Thyroid gland (tissue), 4 donors: ENCODE measurements at regions not wholly inside any gene's neighbourhood (a gene's known extent, or its start where the extent isn't known, plus 50 kb on each side); places are given as distances from the start of the nearest gene placed in this dataset.

Experiments used
- DNase-seq, 2 donors: peaks; one replicate each; pipeline ENCODE4 v3.0.0-alpha.2; 2019
- H3K27ac ChIP-seq, 3 donors: fragments of 200-600 bp; sonication (generic); 1 replicate in 2 of 3; 2 replicates in 1 of 3; pipeline ENCODE4 v1.5.1; 2016 to 2019; ENCODE audit warnings: mild to moderate bottlenecking in 1 of 3, moderate library complexity in 1 of 3
- H3K27me3 ChIP-seq: fragments of 200-600 bp; sonication (generic); one replicate; pipeline ENCODE4 v1.5.1; 2019
- H3K36me3 ChIP-seq, 2 donors: fragments of 200-600 bp; sonication (generic); one replicate each; pipeline ENCODE4 v1.5.1; 2016 to 2019
- H3K4me1 ChIP-seq, 2 donors: fragments of 200-600 bp; sonication (generic); one replicate each; pipeline ENCODE4 v1.5.1; 2017 to 2019
- H3K4me3 ChIP-seq, 3 donors: fragments of 200-600 bp; sonication (generic); replicated peaks in 1 of 3; 1 replicate in 2 of 3; 2 replicates in 1 of 3; pipeline ENCODE4 v1.5.1; 2016; ENCODE audit warnings: mild to moderate bottlenecking in 1 of 3
- H3K9me3 ChIP-seq: fragments of 200-600 bp; sonication (generic); one replicate; pipeline ENCODE4 v1.5.1; 2017
- CTCF ChIP-seq, 6 experiments: fragments of 200-600 bp in 3 of 6; fragments of 450-650 bp in 3 of 6; sonication (generic) in 3 of 6; IDR thresholded peaks; one replicate each; pipeline ENCODE4 v1.5.1; 2016 to 2019; ENCODE audit warnings: antibody characterized with exemption in 6 of 6, mild to moderate bottlenecking in 2 of 6, inconsistent platforms in 1 of 6, moderate library complexity in 1 of 6
- POLR2A ChIP-seq, 2 donors: fragments of 450-650 bp; IDR thresholded peaks; one replicate each; pipeline ENCODE4 v1.6.1; 2017; ENCODE audit warnings: antibody characterized with exemption in 2 of 2, mild to moderate bottlenecking in 2 of 2, moderate library complexity in 1 of 2
- WGBS, 2 donors: methylation state at CpG; one replicate each; pipeline ENCODE4 v1.1.5; 2017; 5-methylcytosine and 5-hydroxymethylcytosine counted together
- intact Hi-C: fragments of 100-400 bp; cut with DNase I; formaldehyde crosslinking; loops from one replicate; pipeline ENCODE4 v1.15.1; 2023

- Histone ChIP-seq H3K4me1 (no peaks in the 10 kb centered on the region), H3K27ac (no peak overlapping the region), H3K9me3 (no peaks in the 10 kb centered on the region), H3K27me3 (no peaks in the 10 kb centered on the region), H3K4me3 (no peak overlapping the region), H3K36me3 (no peaks in the 10 kb centered on the region)
- TF ChIP-seq POLR2A (IDR thresholded peaks at IDR 0.05) (no peak), CTCF (IDR thresholded peaks at IDR 0.05) (no peak)
- DNase-seq, result no peak
- intact Hi-C loops, result no loop called here
- WGBS, 2 donors, result 66 to 71% methylated on average over 7 of the region's 7 CpGs
These were observed 118.4 kb downstream of the GLI2 start for GRCh38 chr2:120854014-120854620.

- 81 to 85% methylated on average over 10 of the region's 10 CpGs for WGBS, 2 donors
- Histone ChIP-seq H3K27ac (no peak overlapping the region), H3K27me3 (no peaks in the 10 kb centered on the region), H3K36me3 (no peaks in the 10 kb centered on the region), H3K9me3 (no peaks in the 10 kb centered on the region), H3K4me1 (no peaks in the 10 kb centered on the region), H3K4me3 (no peak overlapping the region)
- TF ChIP-seq CTCF (IDR thresholded peaks at IDR 0.05) (no peak), POLR2A (IDR thresholded peaks at IDR 0.05) (no peak)
- DNase-seq, result no peak
- intact Hi-C loops, result no loop called here
These were observed 119.3 kb downstream of the GLI2 start for GRCh38 chr2:120854766-120855530.

- no peak for DNase-seq
- WGBS, 2 donors, result 87 to 97% methylated on average over 4 of the region's 4 CpGs
- no peak for TF ChIP-seq POLR2A (IDR thresholded peaks at IDR 0.05)
- no peak for TF ChIP-seq CTCF (IDR thresholded peaks at IDR 0.05)
- Histone ChIP-seq H3K9me3 (no peaks in the 10 kb centered on the region), H3K4me3 (no peak overlapping the region), H3K27me3 (no peaks in the 10 kb centered on the region), H3K4me1 (no peaks in the 10 kb centered on the region), H3K27ac (no peak overlapping the region), H3K36me3 (no peaks in the 10 kb centered on the region)
- intact Hi-C loops, result no loop called here
These were observed 120.3 kb downstream of the GLI2 start for GRCh38 chr2:120855855-120856405.

GRCh38 chr2:120856421-120856862, 120.8 kb downstream of the GLI2 start:
- H3K27ac ChIP-seq, result no peak overlapping the region
- intact Hi-C loops, result no loop called here

More at GRCh38 chr2:120856421-120856862, 120.8 kb downstream of the GLI2 start:
- TF ChIP-seq POLR2A (IDR thresholded peaks at IDR 0.05), result no peak
- no peak for TF ChIP-seq CTCF (IDR thresholded peaks at IDR 0.05)
- no peaks in the 10 kb centered on the region for H3K27me3 ChIP-seq
- H3K4me1 ChIP-seq, result no peaks in the 10 kb centered on the region
- no peaks in the 10 kb centered on the region for H3K36me3 ChIP-seq
- WGBS, 2 donors, result 81 to 83% methylated on average over 9 to 11 of the region's 13 CpGs
- no peak overlapping the region for H3K4me3 ChIP-seq
- DNase-seq, result no peak
- no peaks in the 10 kb centered on the region for H3K9me3 ChIP-seq
